ENCODE measurements at regions not wholly inside any gene's neighbourhood (a gene's known extent, or its start where the extent isn't known, plus 50 kb on each side); places are given as distances from the start of the nearest gene placed in this dataset.

DNA sequence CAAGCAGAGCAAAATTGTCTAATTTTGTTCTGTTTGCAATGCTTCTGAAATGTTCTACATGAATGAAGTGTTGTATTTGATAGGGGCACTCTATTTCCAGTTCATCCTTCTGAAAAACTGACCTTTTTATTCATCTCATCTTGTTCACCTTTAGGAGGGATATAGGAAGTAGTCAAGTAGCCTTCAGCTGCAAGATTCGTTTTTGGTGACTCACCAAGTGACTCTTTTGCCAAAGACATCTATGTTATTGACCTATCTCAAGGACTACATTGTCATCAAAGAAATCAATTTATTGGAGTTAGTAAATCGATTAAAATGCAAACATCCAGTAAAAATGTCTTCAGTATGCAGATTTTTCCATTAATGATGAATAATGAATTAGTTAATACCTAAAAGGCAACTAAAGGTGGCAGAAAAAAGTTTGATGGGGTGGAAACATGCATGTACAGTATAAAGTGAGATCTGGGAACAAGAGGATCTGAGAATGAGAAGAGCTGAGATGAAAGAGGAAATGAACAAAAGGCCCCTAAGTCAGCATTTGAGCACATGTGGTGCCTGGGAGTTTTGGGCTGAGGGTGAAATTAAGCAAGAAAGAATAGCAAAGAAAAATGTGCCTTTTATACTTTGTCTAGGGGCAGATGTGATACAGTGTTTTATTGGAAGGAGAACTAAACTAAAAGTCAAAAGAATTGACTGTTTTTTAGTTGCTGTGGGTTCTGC lies 255.1 kb upstream of the LINC00305 start:
- TF ChIP-seq POLR2A (IDR thresholded peaks at IDR 0.05) (no peak), CTCF (IDR thresholded peaks at IDR 0.05) (no peak)
- no peaks in the 10 kb centered on the region for H3K36me3 ChIP-seq (replicated peaks in 1 of 2)
- DNase-seq, result no peak
- no peak overlapping the region for H3K27ac ChIP-seq
- intact Hi-C loops (cut with DNase I), result loop anchor here in 1 of 2 donors (10.0 kb wide), 1 partner anchor 369 kb away; no protein-coding TSS in a partner anchor
- H3K4me3 ChIP-seq, result no peak overlapping the region
- WGBS, 4 donors, result 53 to 63% (median 56%) methylated on average over 2 of the region's 2 CpGs
- no peaks in the 10 kb centered on the region for H3K4me1 ChIP-seq (replicated peaks in 1 of 2)
- no peaks in the 10 kb centered on the region for H3K27me3 ChIP-seq
- no peaks in the 10 kb centered on the region for H3K9me3 ChIP-seq (replicated peaks in 1 of 3)

DNA sequence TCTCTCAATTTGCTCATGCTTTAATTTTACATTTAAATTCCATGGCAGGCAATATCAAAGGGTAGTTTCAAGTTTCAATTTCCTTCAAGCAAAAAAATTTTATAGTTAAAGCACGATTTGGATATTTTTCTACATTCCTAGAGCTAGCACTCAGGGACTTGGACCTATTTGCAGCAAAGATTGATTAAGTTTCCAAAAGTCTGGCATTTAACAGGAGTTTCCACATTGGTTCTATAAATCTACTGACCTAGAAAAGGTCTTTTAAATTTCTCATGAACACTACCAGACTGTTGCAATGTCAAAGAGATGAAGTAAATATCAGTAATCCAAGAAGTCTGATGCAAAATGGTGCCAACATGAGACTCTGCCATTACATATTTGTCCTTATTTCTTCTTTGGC lies 253.7 kb upstream of the LINC00305 start:
- no peak for DNase-seq
- intact Hi-C loops (cut with DNase I), result loop anchor here in 1 of 2 donors (10.0 kb wide), 1 partner anchor 368 kb away; no protein-coding TSS in a partner anchor
- TF ChIP-seq CTCF (IDR thresholded peaks at IDR 0.05) (no peak), POLR2A (IDR thresholded peaks at IDR 0.05) (no peak)
- no peaks in the 10 kb centered on the region for H3K9me3 ChIP-seq (replicated peaks in 1 of 3)
- 47 to 53% (median 49%) methylated on average over 1 of the region's 1 CpG for WGBS, 4 donors
- no peaks in the 10 kb centered on the region for H3K4me1 ChIP-seq (replicated peaks in 1 of 2)
- H3K4me3 ChIP-seq, result no peak overlapping the region
- no peaks in the 10 kb centered on the region for H3K27me3 ChIP-seq
- no peaks in the 10 kb centered on the region for H3K36me3 ChIP-seq (replicated peaks in 1 of 2)
- H3K27ac ChIP-seq, result no peak overlapping the region

GRCh38 chr18:64401268-64402060 lies 252.6 kb upstream of the LINC00305 start:
- no peak overlapping the region for H3K4me3 ChIP-seq
- 76 to 83% (median 81%) methylated on average over 1 of the region's 1 CpG for WGBS, 4 donors
- no peak for DNase-seq

More at GRCh38 chr18:64401268-64402060, 252.6 kb upstream of the LINC00305 start:
- Histone ChIP-seq H3K4me1 (replicated peaks in 1 of 2) (no peaks in the 10 kb centered on the region), H3K9me3 (replicated peaks in 1 of 3) (no peaks in the 10 kb centered on the region), H3K27me3 (no peaks in the 10 kb centered on the region), H3K36me3 (replicated peaks in 1 of 2) (no peaks in the 10 kb centered on the region), H3K27ac (no peak overlapping the region)
- TF ChIP-seq POLR2A (IDR thresholded peaks at IDR 0.05) (no peak), CTCF (IDR thresholded peaks at IDR 0.05) (no peak)
- intact Hi-C loops (cut with DNase I), result loop anchor here in 1 of 2 donors (10.0 kb wide), 1 partner anchor 367 kb away; no protein-coding TSS in a partner anchor

All from adrenal gland (tissue), 9 donors.